CD4-positive, alpha-beta T cell treated with Interleukin-17A for 4 hours (primary cell): ENCODE measurements at regions not wholly inside any gene's neighbourhood (a gene's known extent, or its start where the extent isn't known, plus 50 kb on each side); places are given as distances from the start of the nearest gene placed in this dataset.

ENCODE experiments used
- DNase-seq: peaks from one replicate; pipeline ENCODE4 v3.0.0-alpha.2; 2020; ENCODE audit warnings: mixed read lengths

DNA sequence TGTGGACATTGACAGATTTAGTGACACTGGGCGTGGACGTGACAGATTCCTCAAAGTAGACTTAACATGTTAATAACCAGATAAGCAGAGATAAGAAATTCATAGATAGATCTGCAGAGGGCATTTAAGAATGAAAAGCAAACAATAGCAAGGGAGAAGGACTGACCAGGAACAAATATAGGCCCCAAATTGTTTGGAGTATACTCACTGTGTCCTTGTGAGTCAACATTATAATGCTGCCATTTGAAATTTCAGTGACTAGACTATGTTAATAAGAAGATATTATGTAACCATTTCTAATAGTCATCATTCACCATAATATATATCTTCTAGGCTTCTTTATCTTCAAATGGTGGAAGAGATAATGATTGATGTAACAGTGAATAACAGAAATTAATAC is 78.1 kb upstream of the SLC38A11 start:
- no peak for DNase-seq

DNA sequence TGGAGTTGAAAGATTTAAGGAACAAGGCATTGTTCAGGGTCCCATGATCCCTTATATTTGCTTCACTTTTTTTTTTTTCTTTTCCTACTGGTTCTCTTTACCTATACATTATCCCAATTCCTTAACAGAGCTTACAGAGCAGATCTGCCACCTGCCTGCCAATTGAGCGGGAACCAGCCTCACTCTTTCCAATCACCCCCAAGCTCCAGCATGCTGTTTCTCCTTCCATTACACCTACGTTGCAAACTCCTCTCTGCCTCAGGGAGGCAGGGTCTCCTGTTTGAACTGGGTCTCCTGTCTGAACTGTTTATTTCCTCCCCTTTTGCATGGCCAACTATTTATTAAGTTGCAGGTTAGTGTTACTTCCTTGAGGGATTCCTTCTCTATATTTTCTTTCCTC is 77.2 kb upstream of the SLC38A11 start:
- DNase-seq: no peak

DNA sequence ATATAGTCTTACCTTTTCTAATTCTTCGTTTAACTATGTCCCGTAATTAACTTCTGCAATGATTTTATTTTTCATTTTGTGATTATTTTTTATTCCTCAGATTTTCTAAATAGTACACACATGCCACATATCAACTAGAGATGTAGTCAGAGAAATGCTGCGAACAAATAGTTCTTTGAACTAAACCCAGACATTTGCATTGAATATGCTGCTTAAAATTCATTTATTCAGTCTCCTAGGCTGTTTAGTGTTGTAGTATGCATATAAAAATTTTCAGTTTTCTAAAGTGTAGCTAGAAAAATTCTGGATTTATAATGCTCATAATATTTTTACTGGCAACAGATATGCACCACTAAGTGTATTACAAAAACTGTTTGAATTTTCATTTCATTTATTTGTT is 68.9 kb upstream of the SLC38A11 start:
- no peak for DNase-seq

DNA sequence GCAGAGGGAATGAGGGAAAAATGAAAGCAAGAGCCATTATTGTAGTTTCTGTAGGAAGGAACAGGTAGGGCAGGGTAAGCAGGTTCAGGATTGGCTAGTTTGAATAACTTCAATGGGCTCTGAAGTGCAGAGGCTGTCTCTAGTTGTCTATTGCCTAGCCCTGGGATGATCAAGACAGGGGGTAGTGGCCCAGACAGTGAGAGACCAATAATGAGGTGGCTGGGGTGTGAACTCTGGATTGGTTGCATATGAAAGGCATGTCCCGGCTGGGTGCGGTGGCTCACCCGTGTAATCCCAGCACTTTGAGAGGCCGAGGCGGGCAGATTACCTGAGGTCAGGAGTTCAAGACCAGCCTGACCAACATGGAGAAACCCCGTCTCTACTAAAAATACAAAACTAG is 67.5 kb upstream of the SLC38A11 start:
- DNase-seq: no peak

DNA sequence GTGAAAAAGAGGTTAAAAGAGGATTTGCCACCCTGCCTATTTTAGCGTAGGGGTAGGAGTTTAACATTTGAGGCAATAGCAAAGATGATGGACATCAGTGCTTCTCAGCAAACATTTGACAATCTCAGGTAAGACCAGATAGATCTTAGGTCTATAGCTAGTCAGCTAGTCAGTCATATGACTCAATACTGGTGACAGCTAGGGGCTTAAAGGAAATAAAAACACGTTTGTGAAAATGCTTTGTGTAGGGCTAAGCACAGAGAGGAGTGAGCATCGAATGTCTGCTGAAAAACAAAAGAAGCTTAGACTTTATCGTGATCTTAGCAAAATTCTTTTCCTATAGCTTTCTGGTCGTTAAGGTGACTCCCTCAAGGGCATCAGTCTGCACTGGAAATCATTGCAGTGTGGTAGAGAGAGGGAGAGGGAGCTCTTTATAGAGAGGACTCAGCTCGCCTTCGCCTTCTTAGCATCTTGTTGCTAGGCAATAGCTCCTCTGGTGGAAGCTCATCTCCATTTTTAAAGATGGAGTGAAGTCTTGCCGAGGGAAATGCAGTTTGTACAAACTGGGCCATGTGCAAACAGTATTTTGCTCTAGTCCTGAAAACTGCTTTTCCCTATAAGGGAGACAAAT is 62.8 kb upstream of the SLC38A11 start:
- no peak for DNase-seq

DNA sequence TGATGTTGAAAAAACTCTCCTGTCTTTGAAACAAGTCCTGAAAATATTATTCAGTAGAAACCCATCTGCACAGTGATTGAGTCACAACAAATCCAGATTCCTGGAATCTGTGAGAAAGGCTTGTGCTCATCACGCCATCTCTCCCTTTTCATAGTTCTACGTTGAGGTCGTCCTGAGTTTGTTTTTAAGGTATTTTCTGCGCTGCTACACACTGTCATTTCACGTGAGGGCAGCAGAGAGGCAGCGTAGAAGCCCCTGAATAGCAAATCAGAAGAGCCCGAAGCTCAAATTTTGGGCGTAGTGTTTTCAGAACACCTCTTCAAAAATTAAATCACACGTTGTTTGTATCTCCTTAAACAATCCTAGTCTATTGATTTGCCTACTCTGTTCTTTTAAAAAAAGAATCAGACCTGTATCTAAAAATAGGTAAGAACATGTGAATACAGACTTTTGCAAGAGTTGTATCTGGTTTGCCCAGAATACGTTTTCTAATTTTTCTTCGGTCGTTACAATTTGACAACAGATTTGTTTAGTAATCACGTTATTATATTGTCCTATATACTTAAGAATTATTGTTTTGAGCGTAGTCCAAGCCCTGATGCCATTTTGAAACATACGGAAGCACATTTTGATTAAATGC is 61.6 kb upstream of the SLC38A11 start:
- no peak for DNase-seq

DNA sequence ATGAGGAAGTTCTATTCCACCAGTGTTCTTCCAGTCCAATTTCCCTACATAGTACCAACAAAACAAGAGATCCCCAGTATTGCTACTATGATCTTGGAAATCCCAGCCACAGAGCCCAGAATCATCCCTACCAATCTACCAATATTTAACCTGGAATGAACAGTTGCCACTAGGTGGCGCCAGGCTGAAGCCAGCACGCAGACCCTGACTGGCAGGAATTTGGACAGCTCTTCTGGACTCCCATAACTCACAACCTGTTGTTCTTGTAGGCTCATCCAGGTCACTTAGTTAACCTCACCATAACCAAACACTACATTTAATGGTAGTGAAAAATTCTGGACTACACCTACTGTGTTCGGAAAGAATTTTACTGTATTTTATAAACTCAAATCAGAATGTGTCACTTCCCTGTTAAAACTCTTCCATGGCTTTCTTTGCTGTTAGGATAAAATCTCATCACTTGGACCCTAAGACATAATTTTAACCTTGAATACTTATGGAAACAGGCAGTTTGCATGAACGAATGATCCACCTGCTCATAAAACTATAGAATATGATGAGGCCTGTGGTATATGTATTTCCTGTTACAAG is 59.8 kb upstream of the SLC38A11 start:
- peak; percentile 59 for DNase-seq

DNA sequence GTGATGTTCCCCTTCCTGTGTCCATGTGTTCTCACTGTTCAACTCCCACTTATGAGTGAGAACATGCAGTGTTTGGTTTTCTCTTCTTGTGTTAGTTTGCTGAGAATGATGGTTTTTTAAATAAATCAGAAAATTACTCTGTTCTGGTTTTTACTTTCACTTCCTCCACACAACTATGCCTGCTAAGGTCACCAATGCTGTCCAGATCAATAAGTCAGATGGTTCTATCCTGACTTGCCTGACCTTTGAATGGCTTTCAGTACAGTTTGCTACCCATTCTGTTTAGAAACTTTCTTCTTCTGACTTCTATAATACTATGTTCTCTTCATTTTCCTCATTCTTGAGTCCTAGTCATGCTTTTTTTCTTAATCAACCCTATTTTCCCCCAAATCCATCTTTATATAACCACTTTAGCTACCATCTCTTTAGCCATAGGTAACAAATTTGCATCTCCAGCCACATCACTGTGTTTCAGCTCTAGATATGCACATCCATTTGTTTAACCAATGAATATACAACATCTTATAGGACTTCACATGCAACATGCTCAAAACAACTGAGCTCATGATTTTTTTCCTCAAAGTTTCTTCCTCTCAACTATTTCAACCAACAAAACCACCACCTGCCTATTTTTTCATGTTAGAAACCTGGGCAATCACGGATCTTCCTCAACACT is 58.8 kb upstream of the SLC38A11 start:
- no peak for DNase-seq

DNA sequence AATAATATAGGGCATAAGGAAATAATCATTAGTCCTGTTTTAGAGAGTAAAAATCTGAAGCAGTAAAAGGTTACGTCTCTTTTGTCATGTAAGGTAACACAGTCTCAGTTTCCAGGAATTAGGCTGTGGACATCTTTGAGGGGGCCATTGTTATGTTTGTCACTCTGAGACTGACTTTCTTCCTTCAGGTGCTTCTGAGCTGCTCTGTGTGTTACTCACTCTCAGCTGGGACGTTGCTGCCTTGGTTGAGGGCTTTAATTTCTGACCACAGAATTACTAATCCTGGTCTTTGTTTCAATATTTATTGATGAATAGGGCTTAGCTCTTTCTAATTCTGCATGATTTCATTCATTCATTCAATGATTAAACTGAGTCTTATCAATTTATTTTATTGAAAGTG is 55.9 kb upstream of the SLC38A11 start:
- no peak for DNase-seq

DNA sequence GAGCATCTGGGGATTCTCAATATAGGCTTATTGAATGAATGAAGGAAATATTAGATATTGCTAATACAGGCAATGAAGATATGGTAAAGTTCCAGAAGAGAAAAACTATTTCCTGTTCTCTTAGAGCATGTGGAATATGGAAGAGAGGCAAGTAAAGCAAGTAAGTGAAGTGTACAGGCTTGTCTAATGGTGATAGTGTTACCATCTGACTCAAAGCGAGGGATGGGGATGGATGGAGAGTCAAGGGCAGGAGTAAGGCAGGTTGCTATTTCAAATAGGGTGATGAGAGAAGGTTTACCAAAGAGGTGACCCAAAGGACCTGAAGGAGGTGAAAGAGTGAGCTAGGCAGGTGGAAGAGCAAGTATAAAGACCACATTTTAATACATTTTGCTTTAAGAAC is 55.2 kb upstream of the SLC38A11 start:
- DNase-seq: no peak

DNA sequence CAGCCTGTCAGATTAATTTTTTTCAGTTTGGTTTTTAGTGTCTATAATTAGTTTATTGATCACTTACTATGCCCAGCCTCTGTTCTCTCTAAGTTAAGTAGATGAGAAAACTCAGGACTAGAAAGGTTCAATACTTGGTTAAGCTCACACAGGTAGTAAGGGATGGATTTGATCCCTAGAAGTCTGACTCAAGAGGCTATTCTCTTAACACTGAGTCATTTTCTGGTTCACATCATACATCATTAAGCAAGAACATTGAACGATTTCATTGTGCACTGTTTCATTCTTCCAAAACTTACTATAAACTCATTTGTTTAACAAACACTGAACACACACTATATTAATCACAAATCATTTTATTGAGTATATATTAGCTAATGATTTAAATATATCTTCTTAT is 54.1 kb upstream of the SLC38A11 start:
- DNase-seq: no peak

DNA sequence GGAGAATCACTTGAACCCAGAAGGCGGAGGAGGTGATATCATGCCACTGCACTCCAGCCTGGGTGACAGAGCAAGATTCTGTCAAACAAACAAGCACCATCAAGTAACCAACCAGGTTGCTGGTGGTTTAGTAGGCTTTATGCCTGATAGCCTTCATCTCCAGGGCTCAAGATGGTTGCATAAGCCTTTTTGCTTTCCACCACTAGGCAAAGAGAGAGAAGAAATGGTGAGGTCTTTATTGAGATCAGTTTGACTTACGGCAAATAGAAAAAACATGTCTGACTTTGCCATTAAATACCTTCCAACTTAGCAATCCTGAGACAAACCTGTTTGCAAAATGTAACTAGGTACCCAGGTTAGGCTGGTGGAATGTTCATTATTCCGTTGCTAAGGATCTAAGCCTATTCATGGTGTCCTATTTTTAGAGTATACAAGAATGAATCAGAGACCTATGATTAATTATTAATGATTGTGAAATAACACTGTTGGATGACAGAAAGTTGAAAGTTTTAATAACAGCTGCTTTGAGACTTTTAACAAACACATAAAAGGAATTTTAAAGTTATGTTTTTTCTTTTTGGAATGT is 53.5 kb upstream of the SLC38A11 start:
- DNase-seq: no peak

DNA sequence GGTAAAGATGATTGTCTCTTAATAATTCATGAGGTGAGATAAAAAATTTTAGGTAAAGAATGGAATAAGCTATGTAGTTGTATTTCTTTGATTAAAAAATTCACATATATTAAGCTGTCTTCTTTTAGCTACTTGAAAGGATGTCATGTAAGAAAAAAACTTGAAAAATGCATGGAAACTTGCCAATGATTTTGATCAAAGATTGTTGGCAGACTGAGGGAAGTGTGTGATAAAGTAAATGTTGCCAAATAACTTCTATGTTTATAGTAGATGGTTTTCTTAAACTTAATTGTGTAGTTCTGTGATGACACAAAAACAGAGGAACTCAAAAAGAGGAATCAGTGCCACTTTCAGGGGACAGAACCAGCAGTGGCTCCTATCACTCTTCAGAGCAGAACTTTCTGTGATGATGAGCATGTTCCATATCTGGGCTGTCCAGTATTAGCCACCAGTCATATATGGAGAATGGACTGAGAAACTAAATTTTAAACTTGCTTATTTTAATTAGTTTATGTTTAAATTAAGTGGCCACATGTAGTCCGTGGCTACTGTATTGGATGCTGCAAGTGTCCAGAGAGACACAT is 51.9 kb upstream of the SLC38A11 start:
- DNase-seq: no peak
